Stimulated activated CD4-positive, alpha-beta T cell treated with anti-CD3 and anti-CD28 coated beads, Interleukin-2, amount 100 ng/mL, for 48 hours (primary cell): ENCODE measurements at regions not wholly inside any gene's neighbourhood (a gene's known extent, or its start where the extent isn't known, plus 50 kb on each side); places are given as distances from the start of the nearest gene placed in this dataset.
A peak's percentile ranks its signal among the peaks of the same experiment; 100 is the strongest.

Experiments used
- DNase-seq, 2 donors: peaks; one replicate each; pipeline ENCODE4 v3.0.0-alpha.2; 2020

DNA sequence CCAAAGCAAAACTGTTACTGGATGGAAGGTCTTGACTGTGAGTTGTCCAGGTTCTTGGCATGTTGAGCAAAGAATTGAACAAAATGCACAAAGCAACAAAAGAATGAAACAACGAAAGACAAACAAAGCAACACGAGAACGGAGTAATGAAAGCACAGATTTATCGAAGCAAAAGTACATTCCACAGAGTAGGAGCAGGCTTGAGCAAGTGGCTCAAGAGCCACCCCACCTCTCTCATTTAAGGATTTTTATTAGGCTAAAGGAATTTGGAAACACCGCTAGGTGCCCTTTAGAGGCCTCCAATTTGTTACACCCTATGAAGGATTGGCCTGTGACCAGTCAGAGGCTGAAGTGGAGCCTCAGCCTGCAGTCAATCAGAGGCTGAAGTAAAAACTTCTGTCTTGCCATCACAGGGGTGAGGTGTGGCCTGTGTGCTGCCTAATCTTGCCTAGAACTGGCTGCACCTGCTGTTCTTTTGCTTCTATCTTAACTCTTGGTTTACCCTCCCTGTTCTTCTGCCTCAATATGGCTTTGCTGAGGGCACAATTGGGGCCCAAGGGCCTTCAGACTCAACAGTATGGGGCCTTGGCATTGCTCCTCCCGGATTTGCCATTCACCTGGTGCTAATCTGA lies 59.4 kb upstream of the FTH1 start:
- DNase-seq, result no peak

- peak; percentile 30 to 41 for DNase-seq
These were observed 58.2 kb upstream of the FTH1 start for GRCh38 chr11:62025487-62026105.

DNA sequence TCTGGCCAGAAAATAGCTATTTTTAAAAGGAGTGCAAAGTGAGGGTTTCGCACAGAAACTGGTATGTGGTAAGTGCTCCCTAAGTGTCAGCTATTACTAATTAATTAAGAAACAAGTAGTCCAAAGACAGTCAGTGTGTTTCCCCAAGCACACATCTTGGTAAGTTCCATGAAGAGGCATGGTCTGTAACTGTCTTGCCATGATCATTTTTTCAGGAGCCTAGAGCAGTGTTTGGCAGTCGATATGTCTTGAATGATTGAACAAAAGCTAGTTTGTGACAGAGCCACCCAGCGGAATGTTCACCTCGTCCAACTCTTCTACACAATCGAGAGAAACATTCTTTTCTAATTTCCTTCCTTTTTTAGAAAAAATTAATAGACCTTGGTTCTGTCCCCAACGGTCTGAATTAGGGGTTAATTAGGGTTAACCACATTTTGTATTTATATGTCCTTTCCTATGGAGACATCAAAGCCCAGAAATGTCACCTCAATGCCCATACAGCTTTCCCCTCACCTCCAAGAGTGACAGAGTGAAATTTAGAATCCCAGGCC lies 57.6 kb upstream of the FTH1 start:
- DNase-seq, result no peak

GRCh38 chr11:62022211-62022610 lies 54.8 kb upstream of the FTH1 start:
- DNase-seq, result no peak

GRCh38 chr11:62020661-62021060 lies 53.2 kb upstream of the FTH1 start:
- no peak for DNase-seq

GRCh38 chr11:62018981-62019664 lies 51.7 kb upstream of the FTH1 start:
- DNase-seq, result no peak

- no peak for DNase-seq
These were observed 50.6 kb upstream of the FTH1 start for GRCh38 chr11:62017878-62018655.
